GM12878 (cell line): ENCODE measurements at regions not wholly inside any gene's neighbourhood (a gene's known extent, or its start where the extent isn't known, plus 50 kb on each side); places are given as distances from the start of the nearest gene placed in this dataset.

Source experiments
- ATAC-seq: fragments of 200-7000 bp; cut with Tn5 transposase; 3 replicates; pipeline ENCODE4 v1.9.1; 2020; ENCODE audit warnings: mild to moderate bottlenecking, moderate library complexity
- BruUV-seq: library from RNA; stranded (reverse); fragments of 400-500 nt; replicated peaks from 2 replicates; lab custom pipeline; 2021; lab: Mats Ljungman, UMichigan
- CTCF ChIA-PET: fragments of 300-600 bp; sonication (Branson Sonifier 250); formaldehyde crosslinking; extraction: SDS; loops from one replicate; lab custom pipeline; 2021; ENCODE audit warnings: inconsistent platforms; lab: Yijun Ruan, JAX
- POLR2A ChIA-PET: fragments of 350-600 bp; formaldehyde crosslinking; extraction: SDS; loops from one replicate; lab custom pipeline; 2021; ENCODE audit warnings: inconsistent platforms; lab: Charles Lee
- RAD21 ChIA-PET: fragments of 300-600 bp; sonication (Branson Sonifier 250); formaldehyde crosslinking; loops from one replicate; lab custom pipeline; 2023; ENCODE audit warnings: antibody characterized with exemption; ENCODE audit not compliant: unreplicated experiment; lab: Charles Lee
- SMC1A ChIA-PET: fragments of 300-600 bp; sonication (Branson Sonifier 250); formaldehyde crosslinking; loops from one replicate; lab custom pipeline; 2023; ENCODE audit not compliant: unreplicated experiment, uncharacterized antibody; lab: Charles Lee
- DNase-seq: peaks from one replicate; pipeline ENCODE4 v3.0.0-alpha.2; 2011; ENCODE audit warnings: low read depth, low spot score
- FAIRE-seq: peaks from 3 replicates; lab custom pipeline; 2011; peaks lifted over from hg19 to GRCh38; lab: Jason Lieb, UNC
- H2AFZ ChIP-seq: 2 replicates; pipeline ENCODE4 v1.6.0; 2011; ENCODE audit warnings: low read depth, low read length, control low read depth; ENCODE audit not compliant: control insufficient read depth
- H3K27ac ChIP-seq: 2 replicates; pipeline ENCODE4 v1.5.1; 2011; ENCODE audit warnings: control low read depth; ENCODE audit not compliant: control insufficient read depth, insufficient read depth
- H3K27me3 ChIP-seq, 2 experiments: replicated peaks in 1 of 2; 2 replicates each; pipeline versions ENCODE4 v1.6.0 to v1.6.1; 2011; ENCODE audit warnings: low read length in 1 of 2; ENCODE audit not compliant: control insufficient read depth in 2 of 2, insufficient read depth in 2 of 2
- H3K36me3 ChIP-seq, 2 experiments: 2 replicates each; pipeline ENCODE4 v1.5.1; 2011; ENCODE audit warnings: low read length in 1 of 2; ENCODE audit not compliant: control insufficient read depth in 2 of 2, insufficient read depth in 2 of 2
- H3K4me1 ChIP-seq: 2 replicates; pipeline ENCODE4 v1.6.1; 2011; ENCODE audit warnings: mild to moderate bottlenecking, low read length, moderate library complexity, mixed read lengths; ENCODE audit not compliant: control insufficient read depth, insufficient read depth
- H3K4me2 ChIP-seq: 2 replicates; pipeline ENCODE4 v1.6.0; 2011; ENCODE audit warnings: control low read depth; ENCODE audit not compliant: control insufficient read depth, insufficient read depth
- H3K4me3 ChIP-seq: fragments of 200-600 bp; sonication (generic); 2 replicates; pipeline ENCODE4 v1.5.1; 2016
- H3K79me2 ChIP-seq: 2 replicates; pipeline ENCODE4 v1.6.0; 2011; ENCODE audit warnings: low read length; ENCODE audit not compliant: control insufficient read depth, insufficient read depth
- H3K9ac ChIP-seq: 2 replicates; pipeline ENCODE4 v1.8.0; 2011; ENCODE audit warnings: low read length, control low read depth, mixed read lengths; ENCODE audit not compliant: control insufficient read depth, insufficient read depth
- H3K9me3 ChIP-seq: replicated peaks from 3 replicates; pipeline ENCODE4 v1.5.1; 2011; ENCODE audit warnings: mild to moderate bottlenecking, low read length; ENCODE audit not compliant: control insufficient read depth, insufficient read depth
- H4K20me1 ChIP-seq: 2 replicates; pipeline ENCODE4 v1.6.0; 2011; ENCODE audit not compliant: control insufficient read depth, insufficient read depth
- ASH2L ChIP-seq: fragments of 300-600, 200-600 bp; sonication (generic); IDR thresholded peaks from 2 replicates; pipeline ENCODE4 v1.6.1; 2017; ENCODE audit warnings: low read depth, mild to moderate bottlenecking, borderline replicate concordance
- BACH1 ChIP-seq: fragments of 450-650 bp; IDR thresholded peaks from 2 replicates; pipeline ENCODE4 v1.6.1; 2017; ENCODE audit warnings: mild to moderate bottlenecking, borderline replicate concordance
- CBFB ChIP-seq: IDR thresholded peaks from 2 replicates; pipeline ENCODE4 v1.6.1; 2016; ENCODE audit warnings: antibody characterized with exemption, low read depth
- FOXK2 ChIP-seq: fragments of 450-650 bp; IDR thresholded peaks from 2 replicates; pipeline ENCODE4 v1.6.1; 2017; ENCODE audit warnings: mild to moderate bottlenecking, moderate library complexity
- IRF5 ChIP-seq: fragments of 450-650 bp; IDR thresholded peaks from 2 replicates; pipeline ENCODE4 v1.6.1; 2017; ENCODE audit warnings: borderline replicate concordance
- MYB ChIP-seq: fragments of 150-350 bp; IDR thresholded peaks from 2 replicates; pipeline ENCODE4 v1.6.1; 2014; ENCODE audit warnings: mild to moderate bottlenecking, low read depth, low read length, borderline replicate concordance
- NR2C1 ChIP-seq: fragments of 450-650 bp; IDR thresholded peaks from 2 replicates; pipeline ENCODE4 v1.6.1; 2017; ENCODE audit warnings: antibody characterized with exemption, mild to moderate bottlenecking, moderate library complexity
- NR2C2 ChIP-seq: IDR thresholded peaks from 2 replicates; pipeline ENCODE4 v1.6.1; 2011; ENCODE audit warnings: borderline replicate concordance, low read depth; ENCODE audit not compliant: control insufficient read depth, insufficient read length
- POLR2A ChIP-seq: IDR thresholded peaks from 2 replicates; pipeline ENCODE4 v1.6.1; 2011; ENCODE audit warnings: low read depth, mild to moderate bottlenecking, low read length
- RAD21 ChIP-seq: IDR thresholded peaks from 2 replicates; pipeline ENCODE4 v1.6.1; 2011; ENCODE audit warnings: mild to moderate bottlenecking, low read depth, low read length, moderate library complexity; ENCODE audit not compliant: insufficient read depth
- RAD51 ChIP-seq: fragments of 450-650 bp; IDR thresholded peaks from 2 replicates; pipeline ENCODE4 v1.6.1; 2016; ENCODE audit warnings: moderate library complexity, mild to moderate bottlenecking, inconsistent platforms
- SKIL ChIP-seq: fragments of 450-650 bp; IDR thresholded peaks from 2 replicates; pipeline ENCODE4 v1.6.1; 2017; ENCODE audit warnings: mild to moderate bottlenecking, low read depth, inconsistent platforms; ENCODE audit not compliant: poor library complexity, severe bottlenecking
- SMAD5 ChIP-seq: IDR thresholded peaks from 2 replicates; pipeline ENCODE4 v1.6.1; 2016; ENCODE audit warnings: antibody characterized with exemption, low read depth
- SUZ12 ChIP-seq: fragments of 200-600 bp; sonication (generic); IDR thresholded peaks from one replicate; pipeline ENCODE4 v1.6.1; 2018; ENCODE audit warnings: antibody characterized with exemption, mild to moderate bottlenecking; ENCODE audit not compliant: unreplicated experiment
- YBX1 ChIP-seq: fragments of 450-650 bp; IDR thresholded peaks from 2 replicates; pipeline ENCODE4 v1.6.1; 2016; ENCODE audit warnings: antibody characterized with exemption
- ZNF24 ChIP-seq: fragments of 450-650 bp; IDR thresholded peaks from 2 replicates; pipeline ENCODE4 v1.6.1; 2017; ENCODE audit warnings: antibody characterized with exemption, mild to moderate bottlenecking
- ZNF274 ChIP-seq: IDR thresholded peaks from one replicate; pipeline ENCODE4 v1.8.0; 2011; ENCODE audit not compliant: insufficient read length, insufficient read depth
- in situ Hi-C: fragments of 300-500 bp; cut with MboI; formaldehyde crosslinking; loops from 9 replicates; pipeline ENCODE4 v1.14.3; 2018; ENCODE audit warnings: mixed read lengths
- intact Hi-C: fragments of 100-400 bp; cut with micrococcal nuclease; formaldehyde crosslinking; loops from one replicate; pipeline ENCODE4 v1.14.2; 2022; ENCODE audit not compliant: unreplicated experiment
- TF ChIP-seq, protein P1 (sequence below): fragments of 450-650 bp; IDR thresholded peaks from 2 replicates; pipeline ENCODE4 v1.6.1; 2014; ENCODE audit warnings: mild to moderate bottlenecking

- H3K4me1 ChIP-seq, result peaks cover 3% of the 10 kb centered on the region; the same call in 1 of the 2 replicates
- DNase-seq (no peak), FAIRE-seq (no peak), ATAC-seq (no peak)
- in situ Hi-C loops (no loop called here), intact Hi-C loops (no loop called here)
- no peak overlapping the region for H2AFZ ChIP-seq
- H3K9me3 ChIP-seq, result peaks cover 11% of the 10 kb centered on the region
- no peaks in the 10 kb centered on the region for H3K79me2 ChIP-seq
- no peak overlapping the region for H3K9ac ChIP-seq
- no peaks in the 10 kb centered on the region for H3K27me3 ChIP-seq
- ChIA-PET CTCF (no interaction called here), SMC1A (interaction anchor here (1.2 to 1.3 kb wide), 2 partner anchors 10 to 23 kb away, joined by 3 read pairs; no protein-coding TSS in a partner anchor), RAD21 (no interaction called here), POLR2A (no interaction called here)
- H3K27ac ChIP-seq, result no peak overlapping the region
- no TSS peak for BruUV-seq
- no peaks in the 10 kb centered on the region for H3K36me3 ChIP-seq
- H3K4me3 ChIP-seq, result no peak overlapping the region
- H3K4me2 ChIP-seq, result no peak overlapping the region
- no peaks in the 10 kb centered on the region for H4K20me1 ChIP-seq
- no peak for TF ChIP-seq NR2C2
- no peak for TF ChIP-seq ZNF274
- TF ChIP-seq RAD51, result no peak
- no peak for TF ChIP-seq SUZ12
- no peak for TF ChIP-seq RAD21
- TF ChIP-seq SKIL, result no peak
- TF ChIP-seq ZNF24, result no peak
- no peak for TF ChIP-seq NR2C1
- TF ChIP-seq, protein P1, sequence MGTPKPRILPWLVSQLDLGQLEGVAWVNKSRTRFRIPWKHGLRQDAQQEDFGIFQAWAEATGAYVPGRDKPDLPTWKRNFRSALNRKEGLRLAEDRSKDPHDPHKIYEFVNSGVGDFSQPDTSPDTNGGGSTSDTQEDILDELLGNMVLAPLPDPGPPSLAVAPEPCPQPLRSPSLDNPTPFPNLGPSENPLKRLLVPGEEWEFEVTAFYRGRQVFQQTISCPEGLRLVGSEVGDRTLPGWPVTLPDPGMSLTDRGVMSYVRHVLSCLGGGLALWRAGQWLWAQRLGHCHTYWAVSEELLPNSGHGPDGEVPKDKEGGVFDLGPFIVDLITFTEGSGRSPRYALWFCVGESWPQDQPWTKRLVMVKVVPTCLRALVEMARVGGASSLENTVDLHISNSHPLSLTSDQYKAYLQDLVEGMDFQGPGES, result no peak
- no peak for TF ChIP-seq SMAD5
- TF ChIP-seq BACH1, result no peak
- TF ChIP-seq CBFB, result no peak
- TF ChIP-seq ASH2L, result no peak
- TF ChIP-seq IRF5, result no peak
- no peak for TF ChIP-seq MYB
- no peak for TF ChIP-seq YBX1
- no peak for TF ChIP-seq POLR2A
- TF ChIP-seq FOXK2, result no peak
Measured at GRCh38 chr12:93221841-93222240, 155.9 kb upstream of the NUDT4 start.
